ENCODE measurements at regions not wholly inside any gene's neighbourhood (a gene's known extent, or its start where the extent isn't known, plus 50 kb on each side); places are given as distances from the start of the nearest gene placed in this dataset.

DNA sequence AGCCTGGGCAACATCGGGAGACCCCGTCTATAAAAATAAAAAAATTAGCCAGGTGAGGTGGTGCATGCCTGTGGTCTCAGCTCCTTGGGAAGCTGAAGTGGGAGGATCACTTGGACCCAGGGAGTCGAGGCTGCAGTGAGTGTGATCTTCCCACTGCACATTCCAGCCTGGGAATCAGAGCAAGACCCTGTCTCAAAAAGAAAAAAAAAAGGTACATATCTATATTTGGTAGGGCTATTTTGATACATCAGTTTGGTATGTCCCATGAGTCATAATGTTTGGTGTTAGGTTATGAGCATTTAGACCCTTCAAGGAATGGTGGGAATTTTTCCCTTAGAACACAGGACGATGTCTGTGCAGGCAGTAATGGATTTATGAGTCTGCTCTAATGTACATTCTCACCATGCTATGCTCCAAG is 55.3 kb upstream of the POU4F3 start (continued):
- no peak for TF ChIP-seq GABPA (IDR thresholded peaks at IDR 0.05; ENCODE audit: borderline replicate concordance, insufficient read depth, low read length)
- TF ChIP-seq TAF7 (optimal IDR thresholded peaks at IDR 0.05; ENCODE audit: borderline replicate concordance, low read depth, low read length): no peak
- TF ChIP-seq CBX5 (IDR thresholded peaks at IDR 0.05; ENCODE audit: low read depth, low read length): no peak

All from H1 (cell line).